Retinal pigment epithelial cell (primary cell): ENCODE measurements at regions not wholly inside any gene's neighbourhood (a gene's known extent, or its start where the extent isn't known, plus 50 kb on each side); places are given as distances from the start of the nearest gene placed in this dataset.

ENCODE experiments used
- DNase-seq: peaks from one replicate; pipeline ENCODE4 v3.0.0-alpha.2; 2010; ENCODE audit warnings: low read depth
- H3K4me3 ChIP-seq: 2 replicates; pipeline ENCODE4 v1.5.1; 2011; ENCODE audit warnings: mild to moderate bottlenecking, low read length, control low read depth, moderate library complexity
- CTCF ChIP-seq: conservative IDR thresholded peaks from 2 replicates; pipeline ENCODE4 v1.5.1; 2011; ENCODE audit warnings: low read depth, low read length, control low read depth, inconsistent platforms

DNA sequence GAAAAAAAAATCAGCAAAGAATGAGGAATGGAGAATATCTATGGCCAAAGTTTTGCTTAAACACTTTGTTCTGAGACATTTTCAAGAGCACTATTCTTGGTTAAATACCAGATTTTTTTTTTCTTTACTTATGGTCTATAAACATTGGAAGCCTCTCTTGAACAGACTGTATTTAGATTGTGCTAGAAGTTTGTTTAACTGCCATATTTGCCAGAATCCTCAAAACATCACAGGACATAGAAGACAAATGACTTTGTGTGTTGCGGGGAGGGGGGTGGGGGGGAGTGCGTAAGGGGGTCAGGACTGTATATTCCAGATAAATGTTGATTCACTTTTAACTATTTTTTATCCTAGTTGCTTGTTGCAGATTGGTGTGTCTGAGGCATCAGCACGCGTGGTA is 262.0 kb downstream of the MEIS1 start:
- no peak for TF ChIP-seq CTCF
- no peak for DNase-seq

GRCh38 chr2:66697366-66697765 is 262.4 kb downstream of the MEIS1 start:
- no peak overlapping the region for H3K4me3 ChIP-seq
- no peak for TF ChIP-seq CTCF
- DNase-seq = no peak

More for the DNA sequence above, 262.0 kb downstream of the MEIS1 start:
- no peak overlapping the region for H3K4me3 ChIP-seq

- no peak for DNase-seq
- H3K4me3 ChIP-seq = no peak overlapping the region
- TF ChIP-seq CTCF = no peak
These were observed 263.2 kb downstream of the MEIS1 start for GRCh38 chr2:66698091-66698490.

- DNase-seq = no peak
- H3K4me3 ChIP-seq = no peak overlapping the region
- no peak for TF ChIP-seq CTCF
These were observed 263.8 kb downstream of the MEIS1 start for GRCh38 chr2:66698576-66699239.

GRCh38 chr2:66699416-66699792 is 264.5 kb downstream of the MEIS1 start:
- DNase-seq = no peak
- TF ChIP-seq CTCF = no peak

GRCh38 chr2:66699793-66700676 is 265.1 kb downstream of the MEIS1 start:
- H3K4me3 ChIP-seq = no peak overlapping the region
- TF ChIP-seq CTCF = no peak
- DNase-seq = no peak

More at GRCh38 chr2:66699416-66699792, 264.5 kb downstream of the MEIS1 start:
- H3K4me3 ChIP-seq = no peak overlapping the region

DNA sequence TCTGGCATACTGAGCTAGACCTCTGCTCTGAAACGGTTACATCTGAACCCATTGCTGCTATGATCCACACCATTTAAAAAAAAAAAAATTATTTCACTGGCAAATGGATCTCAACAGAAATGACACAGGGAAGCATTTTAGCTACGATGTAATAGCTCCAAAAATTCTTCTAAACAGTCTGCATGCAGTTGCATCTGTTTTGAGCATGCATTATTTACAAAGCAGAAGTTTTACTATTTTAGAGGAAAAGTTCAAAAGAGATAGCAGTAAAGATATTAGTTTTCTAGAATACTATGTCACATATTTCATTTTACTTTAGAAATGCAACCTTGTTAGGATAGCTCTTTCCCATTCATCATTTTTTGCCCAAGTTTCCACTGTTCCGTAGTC is 265.7 kb downstream of the MEIS1 start:
- DNase-seq = no peak
- TF ChIP-seq CTCF = no peak

More for the DNA sequence above, 265.7 kb downstream of the MEIS1 start:
- H3K4me3 ChIP-seq = no peak overlapping the region
